ENCODE measurements at regions not wholly inside any gene's neighbourhood (a gene's known extent, or its start where the extent isn't known, plus 50 kb on each side); places are given as distances from the start of the nearest gene placed in this dataset.

GRCh38 chr5:82332886-82333615 is 54.9 kb upstream of the RPS23 start:
- no peak for FAIRE-seq
- no peak for DNase-seq (ENCODE audit: insufficient read length, low spot score)
- TF ChIP-seq, protein P1, sequence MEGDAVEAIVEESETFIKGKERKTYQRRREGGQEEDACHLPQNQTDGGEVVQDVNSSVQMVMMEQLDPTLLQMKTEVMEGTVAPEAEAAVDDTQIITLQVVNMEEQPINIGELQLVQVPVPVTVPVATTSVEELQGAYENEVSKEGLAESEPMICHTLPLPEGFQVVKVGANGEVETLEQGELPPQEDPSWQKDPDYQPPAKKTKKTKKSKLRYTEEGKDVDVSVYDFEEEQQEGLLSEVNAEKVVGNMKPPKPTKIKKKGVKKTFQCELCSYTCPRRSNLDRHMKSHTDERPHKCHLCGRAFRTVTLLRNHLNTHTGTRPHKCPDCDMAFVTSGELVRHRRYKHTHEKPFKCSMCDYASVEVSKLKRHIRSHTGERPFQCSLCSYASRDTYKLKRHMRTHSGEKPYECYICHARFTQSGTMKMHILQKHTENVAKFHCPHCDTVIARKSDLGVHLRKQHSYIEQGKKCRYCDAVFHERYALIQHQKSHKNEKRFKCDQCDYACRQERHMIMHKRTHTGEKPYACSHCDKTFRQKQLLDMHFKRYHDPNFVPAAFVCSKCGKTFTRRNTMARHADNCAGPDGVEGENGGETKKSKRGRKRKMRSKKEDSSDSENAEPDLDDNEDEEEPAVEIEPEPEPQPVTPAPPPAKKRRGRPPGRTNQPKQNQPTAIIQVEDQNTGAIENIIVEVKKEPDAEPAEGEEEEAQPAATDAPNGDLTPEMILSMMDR (IDR thresholded peaks at IDR 0.05; ENCODE audit: insufficient read depth, missing control alignments): no peak

- FAIRE-seq: no peak
- no peak for DNase-seq (ENCODE audit: insufficient read length, low spot score)
- TF ChIP-seq, protein P1 (IDR thresholded peaks at IDR 0.05; ENCODE audit: insufficient read depth, missing control alignments): no peak
Measured at GRCh38 chr5:82332064-82332855, 54.1 kb upstream of the RPS23 start.

DNA sequence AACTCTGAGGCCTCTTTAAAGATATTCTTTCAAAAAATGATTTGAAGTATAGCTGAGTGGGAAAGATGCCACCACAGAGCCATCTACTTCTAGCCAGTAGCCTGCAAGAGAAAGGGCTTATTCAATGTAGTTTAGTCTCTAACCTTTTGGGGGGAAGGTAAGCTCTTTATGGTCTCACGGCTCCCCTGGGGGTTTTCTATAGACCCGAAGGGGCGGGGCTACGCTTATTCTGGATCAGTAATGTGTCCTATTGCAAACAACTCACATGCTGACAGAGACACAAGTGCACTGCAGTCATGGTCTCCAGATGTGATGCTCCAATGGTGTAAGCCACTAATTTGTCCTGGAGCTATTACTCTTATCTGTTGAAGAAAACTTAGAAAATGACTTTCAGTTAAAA is 53.4 kb upstream of the RPS23 start:
- no peak for FAIRE-seq
- TF ChIP-seq, protein P1 (IDR thresholded peaks at IDR 0.05; ENCODE audit: insufficient read depth, missing control alignments): no peak
- DNase-seq (ENCODE audit: insufficient read length, low spot score): no peak

DNA sequence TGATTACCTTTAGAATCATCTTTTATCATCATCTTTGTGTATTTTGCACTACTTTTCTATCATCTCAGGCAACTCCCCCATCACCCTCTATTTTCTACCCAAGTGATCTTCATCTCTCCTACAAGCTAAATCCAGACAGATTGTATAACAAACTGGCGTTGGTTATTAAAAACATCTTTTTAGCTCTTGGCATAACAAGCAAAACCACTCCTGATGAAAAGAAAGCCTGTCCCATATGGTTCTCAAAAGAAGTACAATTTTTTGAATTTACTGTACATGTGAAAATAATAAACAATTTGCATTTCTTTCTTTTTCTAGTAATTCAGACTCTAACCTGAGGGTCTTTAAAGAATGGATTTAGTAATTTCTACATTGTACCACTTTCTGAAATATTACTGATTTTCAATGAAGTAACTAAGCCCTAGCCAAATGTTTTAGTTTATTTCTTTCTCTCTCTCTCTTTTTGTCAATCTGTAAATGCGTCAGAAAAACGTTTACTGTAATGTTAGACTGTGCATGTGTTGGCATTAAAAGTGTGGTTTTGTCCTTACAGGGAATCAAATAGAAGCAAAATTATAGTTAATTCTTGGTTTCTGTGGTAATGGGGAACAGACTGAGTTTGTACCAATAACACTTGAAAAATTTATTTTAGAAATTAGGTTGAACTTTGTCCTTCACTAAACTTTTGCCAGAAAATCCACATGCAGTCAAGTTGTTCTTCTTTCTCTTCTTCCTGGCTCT is 52.5 kb upstream of the RPS23 start:
- DNase-seq (ENCODE audit: insufficient read length, low spot score) (no peak), FAIRE-seq (no peak)
- TF ChIP-seq, protein P1 (IDR thresholded peaks at IDR 0.05; ENCODE audit: insufficient read depth, missing control alignments): no peak

GRCh38 chr5:82329393-82329792 is 51.2 kb upstream of the RPS23 start:
- FAIRE-seq (no peak), DNase-seq (ENCODE audit: insufficient read length, low spot score) (no peak)
- TF ChIP-seq, protein P1 (IDR thresholded peaks at IDR 0.05; ENCODE audit: insufficient read depth, missing control alignments): no peak
